K562 (cell line): ENCODE measurements at regions not wholly inside any gene's neighbourhood (a gene's known extent, or its start where the extent isn't known, plus 50 kb on each side); places are given as distances from the start of the nearest gene placed in this dataset.

Experiments
- ATAC-seq: fragments of 200-7000 bp; cut with Tn5 transposase; 3 replicates; pipeline ENCODE4 v1.9.1; 2020; ENCODE audit warnings: moderate library complexity
- BruUV-seq: library from RNA; stranded (reverse); fragments of 400-500 nt; replicated peaks from 2 replicates; lab custom pipeline; 2021; lab: Mats Ljungman, UMichigan
- CTCF ChIA-PET: fragments of 300-600 bp; formaldehyde crosslinking; extraction: SDS; loops from one replicate; lab custom pipeline; 2021; ENCODE audit warnings: low intra/inter-chr PET ratio; lab: Yijun Ruan, JAX
- POLR2A ChIA-PET: fragments of 300-600, 350-650 bp; sonication (Branson Sonifier 250); formaldehyde crosslinking; extraction: SDS; loops from one replicate; lab custom pipeline; 2021; ENCODE audit warnings: antibody characterized with exemption, inconsistent platforms; lab: Yijun Ruan, JAX
- DNase-seq, 4 experiments: peaks; one replicate each; pipeline versions ENCODE4 v3.0.0 to v3.0.0-alpha.2; 2011 to 2018; ENCODE audit warnings: low spot score in 3 of 4, mixed read lengths in 3 of 4; ENCODE audit errors: extremely low read depth in 1 of 4
- FAIRE-seq: peaks from 2 replicates; lab custom pipeline; 2011; peaks lifted over from hg19 to GRCh38; lab: Jason Lieb, UNC
- H2AFZ ChIP-seq: 2 replicates; pipeline ENCODE4 v1.6.0; 2011; ENCODE audit warnings: low read depth, low read length, control low read depth, inconsistent platforms
- H3K27ac ChIP-seq: fragments of 200-600 bp; 3 replicates; pipeline ENCODE4 v1.8.0; 2011; ENCODE audit warnings: low read depth, mild to moderate bottlenecking, control low read depth, inconsistent platforms, low read length, moderate library complexity, mixed read lengths; ENCODE audit errors: extremely low read depth
- H3K27me3 ChIP-seq, 2 experiments: fragments of 300-600 bp in 1 of 2; 2 replicates in 1 of 2; 3 replicates in 1 of 2; pipeline versions ENCODE4 v1.6.0 to v1.8.0; 2011; ENCODE audit warnings: inconsistent platforms in 2 of 2, low read length in 2 of 2, mild to moderate bottlenecking in 1 of 2, mixed read lengths in 1 of 2, moderate library complexity in 1 of 2; ENCODE audit not compliant: control insufficient read depth in 2 of 2, insufficient read depth in 2 of 2
- H3K36me3 ChIP-seq: fragments of 300-600 bp; 3 replicates; pipeline ENCODE4 v1.8.0; 2011; ENCODE audit warnings: mild to moderate bottlenecking, low read length, inconsistent platforms; ENCODE audit not compliant: control insufficient read depth, insufficient read depth
- H3K4me1 ChIP-seq, 2 experiments: fragments of 200-600 bp in 1 of 2; replicated peaks in 1 of 2; 2 replicates in 1 of 2; 3 replicates in 1 of 2; pipeline versions ENCODE4 v1.5.1 to v1.8.0; 2011; ENCODE audit warnings: inconsistent platforms in 2 of 2, low read length in 2 of 2, mild to moderate bottlenecking in 1 of 2, mixed read lengths in 1 of 2, moderate library complexity in 1 of 2; ENCODE audit not compliant: control insufficient read depth in 2 of 2, insufficient read depth in 2 of 2
- H3K4me2 ChIP-seq: 2 replicates; pipeline ENCODE4 v1.6.1; 2011; ENCODE audit warnings: low read length, control low read depth, inconsistent platforms, mixed read lengths; ENCODE audit not compliant: insufficient read depth
- H3K4me3 ChIP-seq: fragments of 200-600 bp; sonication (generic), shearing (Covaris generic); 2 replicates; pipeline ENCODE4 v1.5.1; 2016; ENCODE audit warnings: control low read depth, inconsistent platforms
- H3K79me2 ChIP-seq: fragments of 200-600 bp; 3 replicates; pipeline ENCODE4 v1.8.0; 2011; ENCODE audit warnings: low read length, inconsistent platforms; ENCODE audit not compliant: control insufficient read depth, insufficient read depth
- H3K9ac ChIP-seq, 2 experiments: 2 replicates each; pipeline versions ENCODE4 v1.6.0 to v1.6.1; 2011; ENCODE audit warnings: low read depth in 2 of 2, low read length in 2 of 2, control low read depth in 1 of 2, inconsistent platforms in 1 of 2, mild to moderate bottlenecking in 1 of 2, mixed read lengths in 1 of 2; ENCODE audit not compliant: insufficient read depth in 1 of 2
- H3K9me1 ChIP-seq: one replicate; pipeline ENCODE4 v1.6.0; 2011; ENCODE audit warnings: inconsistent platforms, mild to moderate bottlenecking, low read length, moderate library complexity; ENCODE audit not compliant: control insufficient read depth, insufficient read depth
- H3K9me3 ChIP-seq: replicated peaks from 2 replicates; pipeline ENCODE4 v1.5.1; 2011; ENCODE audit warnings: low read depth, low read length, inconsistent platforms; ENCODE audit not compliant: control insufficient read depth, insufficient read depth
- H4K20me1 ChIP-seq: replicated peaks from 2 replicates; pipeline ENCODE4 v1.6.1; 2011; ENCODE audit warnings: low read length, inconsistent platforms, mixed read lengths; ENCODE audit not compliant: control insufficient read depth, insufficient read depth
- CBX3 ChIP-seq, 2 experiments: IDR thresholded peaks; 1 replicate in 1 of 2; 2 replicates in 1 of 2; pipeline ENCODE4 v1.6.1; 2012; ENCODE audit warnings: inconsistent platforms in 2 of 2, low read length in 2 of 2, borderline replicate concordance in 1 of 2, control low read depth in 1 of 2
- DACH1 ChIP-seq: fragments of 450-650 bp; IDR thresholded peaks from 2 replicates; pipeline ENCODE4 v1.6.1; 2018; ENCODE audit not compliant: partially characterized antibody
- ELF4 ChIP-seq: fragments of 450-650 bp; formaldehyde crosslinking; IDR thresholded peaks from 2 replicates; pipeline ENCODE4 v1.4.0; 2022; ENCODE audit warnings: missing genetic modification characterization
- ESRRB ChIP-seq: fragments of 250-450 bp; sonication (Bioruptor Pico); IDR thresholded peaks from 2 replicates; pipeline ENCODE4 v1.5.0; 2020; ENCODE audit warnings: mild to moderate bottlenecking, moderate library complexity, borderline replicate concordance
- MYNN ChIP-seq, 2 experiments: sonication (generic); formaldehyde crosslinking in 1 of 2; IDR thresholded peaks; 2 replicates each; pipeline versions ENCODE4 v1.5.0 to v1.6.1; 2016 to 2020; ENCODE audit warnings: antibody characterized with exemption in 1 of 2, missing genetic modification reagents in 1 of 2
- STAG1 ChIP-seq: sonication (generic); formaldehyde crosslinking; IDR thresholded peaks from 2 replicates; pipeline ENCODE4 v1.5.0; 2020; ENCODE audit warnings: missing genetic modification reagents, borderline replicate concordance
- TAF1 ChIP-seq: IDR thresholded peaks from 2 replicates; pipeline ENCODE4 v1.6.1; 2011; ENCODE audit warnings: mild to moderate bottlenecking, low read length, moderate library complexity; ENCODE audit not compliant: insufficient read depth, control insufficient read depth, severe bottlenecking; ENCODE audit errors: extremely low read depth
- TOE1 ChIP-seq, 2 experiments: fragments of 450-650 bp in 1 of 2; sonication (generic) in 1 of 2; formaldehyde crosslinking in 1 of 2; IDR thresholded peaks; 2 replicates each; pipeline versions ENCODE4 v1.7.1 to v1.8.0; 2016 to 2022; ENCODE audit warnings: borderline replicate concordance in 2 of 2, mild to moderate bottlenecking in 2 of 2, antibody characterized with exemption in 1 of 2, inconsistent platforms in 1 of 2, low read depth in 1 of 2, missing genetic modification reagents in 1 of 2, moderate library complexity in 1 of 2
- ZKSCAN8 ChIP-seq: fragments of 200-800 bp; sonication (Bioruptor generic); IDR thresholded peaks from 2 replicates; pipeline ENCODE4 v1.6.1; 2016; ENCODE audit warnings: missing genetic modification characterization, missing compliant biosample characterization
- WGBS: fragments of 100-300 bp; shearing (Covaris generic); methylation state at CpG from one replicate; pipeline ENCODE4 v1.1.6; 2016; ENCODE audit warnings: low coverage, mixed read lengths; ENCODE audit not compliant: insufficient coverage; ENCODE audit errors: missing lambda C conversion rate; 5-methylcytosine and 5-hydroxymethylcytosine counted together
- in situ Hi-C: fragments of 300-500 bp; cut with MboI; formaldehyde crosslinking; loops from 4 replicates; pipeline ENCODE4 v1.15.0; 2018; ENCODE audit warnings: inconsistent platforms, mixed read lengths
- intact Hi-C: fragments of 100-400 bp; cut with micrococcal nuclease; formaldehyde crosslinking; loops from 2 replicates; pipeline ENCODE4 v1.14.2; 2022
- TF ChIP-seq, protein P1 (sequence below): fragments of 450-650 bp; formaldehyde crosslinking; IDR thresholded peaks from 2 replicates; pipeline ENCODE4 v1.4.0; 2020; ENCODE audit warnings: mild to moderate bottlenecking, mixed read lengths
- TF ChIP-seq, protein P2 (sequence below): sonication (generic); formaldehyde crosslinking; IDR thresholded peaks from 2 replicates; pipeline ENCODE4 v1.8.1; 2023; ENCODE audit warnings: mild to moderate bottlenecking, missing genetic modification reagents

DNA sequence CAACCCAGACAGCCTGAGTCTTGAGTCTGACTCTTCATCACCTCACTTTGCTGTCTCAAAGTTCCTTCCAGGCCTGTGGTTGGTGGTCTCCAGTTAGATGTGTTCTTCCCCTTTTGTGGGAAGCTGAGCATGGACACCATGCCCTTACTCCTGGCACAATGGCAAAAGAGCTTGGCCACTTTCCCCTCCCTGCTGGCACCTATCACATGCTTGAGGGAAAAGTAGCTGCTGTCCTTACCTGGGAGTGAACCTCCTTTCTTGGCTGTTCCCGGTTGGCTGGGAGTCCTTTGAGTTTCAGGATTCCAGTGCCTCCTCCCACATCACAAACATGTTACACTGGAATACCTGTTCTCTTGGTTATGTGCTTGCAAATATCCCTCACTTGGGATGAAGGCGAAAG, 97.8 kb downstream of the GATA6 start:
- ChIA-PET CTCF (no interaction called here), POLR2A (no interaction called here)
- no TSS peak for BruUV-seq
- no peak for FAIRE-seq
- Histone ChIP-seq H3K36me3 (no peaks in the 10 kb centered on the region), H3K27ac (no peak overlapping the region), H3K79me2 (no peaks in the 10 kb centered on the region), H2AFZ (no peak overlapping the region), H3K4me1 (no peaks in the 10 kb centered on the region), H3K9me1 (no peaks in the 10 kb centered on the region), H3K9ac (no peak overlapping the region), H3K4me3 (no peak overlapping the region), H3K4me2 (no peak overlapping the region), H4K20me1 (no peaks in the 10 kb centered on the region), H3K27me3 (peaks cover 6 to 17% of the 10 kb centered on the region in 2 experiments; a peak in 3 of 5 replicates), H3K9me3 (no peaks in the 10 kb centered on the region)
- in situ Hi-C loops, result no loop called here
- no peak for ATAC-seq
- TF ChIP-seq MYNN (IDR thresholded peaks at IDR 0.05) (no peak), MYNN (CRISPR knock-in tag; IDR thresholded peaks at IDR 0.05) (no peak), STAG1 (CRISPR knock-in tag) (no peak), TOE1 (IDR thresholded peaks at IDR 0.05; ENCODE audit: borderline replicate concordance) (no peak), TOE1 (CRISPR knock-in tag; IDR thresholded peaks at IDR 0.05; ENCODE audit: borderline replicate concordance, low read depth) (no peak), ELF4 (CRISPR knock-in tag) (no peak), TAF1 (no peak), ZKSCAN8 (CRISPR knock-in tag) (no peak), CBX3 (IDR thresholded peaks at IDR 0.05; ENCODE audit: borderline replicate concordance in 1 of 2, low read length in 2 of 2) (no peak), DACH1 (no peak), ESRRB (CRISPR knock-in tag) (no peak)
- TF ChIP-seq, protein P1, sequence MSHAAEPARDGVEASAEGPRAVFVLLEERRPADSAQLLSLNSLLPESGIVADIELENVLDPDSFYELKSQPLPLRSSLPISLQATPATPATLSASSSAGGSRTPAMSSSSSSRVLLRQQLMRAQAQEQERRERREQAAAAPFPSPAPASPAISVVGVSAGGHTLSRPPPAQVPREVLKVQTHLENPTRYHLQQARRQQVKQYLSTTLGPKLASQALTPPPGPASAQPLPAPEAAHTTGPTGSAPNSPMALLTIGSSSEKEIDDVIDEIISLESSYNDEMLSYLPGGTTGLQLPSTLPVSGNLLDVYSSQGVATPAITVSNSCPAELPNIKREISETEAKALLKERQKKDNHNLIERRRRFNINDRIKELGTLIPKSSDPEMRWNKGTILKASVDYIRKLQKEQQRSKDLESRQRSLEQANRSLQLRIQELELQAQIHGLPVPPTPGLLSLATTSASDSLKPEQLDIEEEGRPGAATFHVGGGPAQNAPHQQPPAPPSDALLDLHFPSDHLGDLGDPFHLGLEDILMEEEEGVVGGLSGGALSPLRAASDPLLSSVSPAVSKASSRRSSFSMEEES (CRISPR knock-in tag), result no peak
- TF ChIP-seq, protein P2, sequence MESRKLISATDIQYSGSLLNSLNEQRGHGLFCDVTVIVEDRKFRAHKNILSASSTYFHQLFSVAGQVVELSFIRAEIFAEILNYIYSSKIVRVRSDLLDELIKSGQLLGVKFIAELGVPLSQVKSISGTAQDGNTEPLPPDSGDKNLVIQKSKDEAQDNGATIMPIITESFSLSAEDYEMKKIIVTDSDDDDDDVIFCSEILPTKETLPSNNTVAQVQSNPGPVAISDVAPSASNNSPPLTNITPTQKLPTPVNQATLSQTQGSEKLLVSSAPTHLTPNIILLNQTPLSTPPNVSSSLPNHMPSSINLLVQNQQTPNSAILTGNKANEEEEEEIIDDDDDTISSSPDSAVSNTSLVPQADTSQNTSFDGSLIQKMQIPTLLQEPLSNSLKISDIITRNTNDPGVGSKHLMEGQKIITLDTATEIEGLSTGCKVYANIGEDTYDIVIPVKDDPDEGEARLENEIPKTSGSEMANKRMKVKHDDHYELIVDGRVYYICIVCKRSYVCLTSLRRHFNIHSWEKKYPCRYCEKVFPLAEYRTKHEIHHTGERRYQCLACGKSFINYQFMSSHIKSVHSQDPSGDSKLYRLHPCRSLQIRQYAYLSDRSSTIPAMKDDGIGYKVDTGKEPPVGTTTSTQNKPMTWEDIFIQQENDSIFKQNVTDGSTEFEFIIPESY (CRISPR knock-in tag), result no peak
- WGBS, result 0% methylated on average over 2 of the region's 2 CpGs
- intact Hi-C loops, result no loop called here
- DNase-seq, result no peak
